OCI-LY3 (cell line): ENCODE measurements at regions not wholly inside any gene's neighbourhood (a gene's known extent, or its start where the extent isn't known, plus 50 kb on each side); places are given as distances from the start of the nearest gene placed in this dataset.

Experiments
- H2AFZ ChIP-seq: fragments of 200-600, 300-600 bp; shearing (Covaris generic); 2 replicates; pipeline ENCODE4 v1.6.0; 2014; ENCODE audit warnings: antibody characterized with exemption, low read depth, low read length
- H3K27ac ChIP-seq: fragments of 200-600, 300-600 bp; sonication (generic); 2 replicates; pipeline ENCODE4 v1.5.1; 2014; ENCODE audit warnings: mild to moderate bottlenecking, low read length, moderate library complexity, mixed read lengths
- H3K27me3 ChIP-seq: fragments of 200-600, 300-600 bp; sonication (generic); 2 replicates; pipeline ENCODE4 v1.6.1; 2014; ENCODE audit warnings: low read depth, low read length, mixed read lengths
- H3K36me3 ChIP-seq: fragments of 200-600, 300-600 bp; sonication (generic); replicated peaks from 2 replicates; pipeline ENCODE3; 2014; ENCODE audit warnings: low read depth, low read length, mixed read lengths
- H3K4me1 ChIP-seq: fragments of 300-600, 200-600 bp; sonication (generic); 2 replicates; pipeline ENCODE4 v1.6.1; 2014; ENCODE audit warnings: low read length, mixed read lengths
- H3K4me2 ChIP-seq: fragments of 200-600, 300-600 bp; sonication (generic); 2 replicates; pipeline ENCODE4 v1.6.1; 2014; ENCODE audit warnings: low read length, mixed read lengths
- H3K4me3 ChIP-seq: fragments of 300-600, 200-600 bp; sonication (generic); 2 replicates; pipeline ENCODE4 v1.5.1; 2014; ENCODE audit warnings: antibody characterized with exemption, mild to moderate bottlenecking, low read length, moderate library complexity
- H3K79me2 ChIP-seq: fragments of 300-600, 200-600 bp; shearing (Covaris generic); 2 replicates; pipeline ENCODE4 v1.6.1; 2014; ENCODE audit warnings: mild to moderate bottlenecking, low read length, mixed read lengths
- H3K9ac ChIP-seq: fragments of 300-600, 200-600 bp; shearing (Covaris generic); 2 replicates; pipeline ENCODE4 v1.6.0; 2014; ENCODE audit warnings: mild to moderate bottlenecking, low read length, moderate library complexity
- H3K9me3 ChIP-seq: fragments of 200-600, 300-600 bp; shearing (Covaris generic); 2 replicates; pipeline ENCODE4 v1.6.1; 2014; ENCODE audit warnings: low read length, mixed read lengths; ENCODE audit not compliant: insufficient read depth
- H4K20me1 ChIP-seq: fragments of 200-600, 300-600 bp; sonication (generic); 2 replicates; pipeline ENCODE4 v1.6.1; 2016; ENCODE audit warnings: low read length, mixed read lengths; ENCODE audit not compliant: insufficient read depth
- EZH2phosphoT487 ChIP-seq: fragments of 200-600 bp; shearing (Covaris generic); IDR thresholded peaks from 2 replicates; pipeline ENCODE4 v1.6.1; 2018; ENCODE audit warnings: antibody characterized with exemption, mixed run types, low read depth
- TF ChIP-seq, protein P1 (sequence below): fragments of 200-600, 300-600 bp; sonication (generic); IDR thresholded peaks from 2 replicates; pipeline ENCODE4 v1.5.1; 2014; ENCODE audit warnings: antibody characterized with exemption, low read length, low read depth

DNA sequence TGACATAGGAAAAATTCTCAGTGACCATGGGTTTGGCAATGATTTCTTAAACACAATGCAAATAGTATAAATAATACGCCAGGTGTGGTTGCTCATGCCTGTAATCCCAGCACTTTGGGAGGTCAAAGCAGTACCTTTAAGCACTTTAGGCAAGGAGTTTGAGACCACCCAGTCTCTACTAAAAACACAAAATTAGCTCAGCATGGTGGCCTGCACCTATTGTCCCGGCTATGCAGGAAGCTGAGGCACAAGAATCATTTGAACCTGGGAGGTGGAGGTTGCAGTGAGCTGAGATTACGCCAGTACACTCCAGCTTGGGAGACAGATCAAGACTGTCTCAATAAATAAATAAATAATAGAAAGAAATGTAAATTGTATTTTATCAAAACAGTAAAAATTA is 356.5 kb upstream of the SLITRK6 start:
- TF ChIP-seq, protein P1, sequence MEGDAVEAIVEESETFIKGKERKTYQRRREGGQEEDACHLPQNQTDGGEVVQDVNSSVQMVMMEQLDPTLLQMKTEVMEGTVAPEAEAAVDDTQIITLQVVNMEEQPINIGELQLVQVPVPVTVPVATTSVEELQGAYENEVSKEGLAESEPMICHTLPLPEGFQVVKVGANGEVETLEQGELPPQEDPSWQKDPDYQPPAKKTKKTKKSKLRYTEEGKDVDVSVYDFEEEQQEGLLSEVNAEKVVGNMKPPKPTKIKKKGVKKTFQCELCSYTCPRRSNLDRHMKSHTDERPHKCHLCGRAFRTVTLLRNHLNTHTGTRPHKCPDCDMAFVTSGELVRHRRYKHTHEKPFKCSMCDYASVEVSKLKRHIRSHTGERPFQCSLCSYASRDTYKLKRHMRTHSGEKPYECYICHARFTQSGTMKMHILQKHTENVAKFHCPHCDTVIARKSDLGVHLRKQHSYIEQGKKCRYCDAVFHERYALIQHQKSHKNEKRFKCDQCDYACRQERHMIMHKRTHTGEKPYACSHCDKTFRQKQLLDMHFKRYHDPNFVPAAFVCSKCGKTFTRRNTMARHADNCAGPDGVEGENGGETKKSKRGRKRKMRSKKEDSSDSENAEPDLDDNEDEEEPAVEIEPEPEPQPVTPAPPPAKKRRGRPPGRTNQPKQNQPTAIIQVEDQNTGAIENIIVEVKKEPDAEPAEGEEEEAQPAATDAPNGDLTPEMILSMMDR: no peak
- TF ChIP-seq EZH2phosphoT487: no peak
- Histone ChIP-seq H3K36me3 (no peaks in the 10 kb centered on the region), H2AFZ (no peak overlapping the region), H3K4me2 (no peak overlapping the region), H3K27me3 (no peaks in the 10 kb centered on the region), H4K20me1 (no peaks in the 10 kb centered on the region), H3K9me3 (no peaks in the 10 kb centered on the region), H3K79me2 (no peaks in the 10 kb centered on the region), H3K4me1 (no peaks in the 10 kb centered on the region), H3K27ac (no peak overlapping the region), H3K4me3 (no peak overlapping the region), H3K9ac (no peak overlapping the region)

- Histone ChIP-seq H3K36me3 (no peaks in the 10 kb centered on the region), H3K79me2 (no peaks in the 10 kb centered on the region), H3K9me3 (no peaks in the 10 kb centered on the region), H3K4me3 (no peak overlapping the region), H3K9ac (no peak overlapping the region), H3K4me1 (no peaks in the 10 kb centered on the region), H3K4me2 (no peak overlapping the region), H3K27ac (no peak overlapping the region), H3K27me3 (no peaks in the 10 kb centered on the region), H2AFZ (no peak overlapping the region), H4K20me1 (no peaks in the 10 kb centered on the region)
- no peak for TF ChIP-seq EZH2phosphoT487
- TF ChIP-seq, protein P1: no peak
Measured at GRCh38 chr13:86142080-86142479, 342.9 kb upstream of the SLITRK6 start.

GRCh38 chr13:86135856-86136255 is 336.6 kb upstream of the SLITRK6 start:
- no peak overlapping the region for H3K9ac ChIP-seq
- no peaks in the 10 kb centered on the region for H3K27me3 ChIP-seq
- H3K4me2 ChIP-seq: no peak overlapping the region
- no peak overlapping the region for H3K4me3 ChIP-seq
- no peaks in the 10 kb centered on the region for H3K36me3 ChIP-seq
- H4K20me1 ChIP-seq: no peaks in the 10 kb centered on the region
- no peaks in the 10 kb centered on the region for H3K79me2 ChIP-seq
- TF ChIP-seq, protein P1: no peak
- no peak for TF ChIP-seq EZH2phosphoT487
- H3K27ac ChIP-seq: no peak overlapping the region
- no peaks in the 10 kb centered on the region for H3K9me3 ChIP-seq
- H2AFZ ChIP-seq: no peak overlapping the region
- no peaks in the 10 kb centered on the region for H3K4me1 ChIP-seq

DNA sequence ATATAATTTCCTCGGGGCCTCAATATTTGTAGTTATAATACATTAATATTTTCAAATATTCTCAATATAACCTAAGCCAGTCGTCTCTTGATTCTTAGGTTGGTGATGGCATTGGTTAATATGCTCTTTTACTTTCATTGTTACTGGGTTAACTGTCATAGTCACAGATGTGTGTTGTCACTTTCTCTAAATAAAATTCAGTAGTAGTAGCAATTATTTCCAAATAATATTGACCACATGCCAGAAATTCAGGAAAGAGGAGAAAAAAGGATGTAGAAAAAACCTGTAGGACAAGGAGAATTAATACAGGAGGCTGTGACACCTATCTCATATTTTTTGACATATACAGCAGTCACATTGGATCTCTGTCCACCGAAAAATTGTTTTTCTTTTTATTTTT is 322.7 kb upstream of the SLITRK6 start:
- H3K27me3 ChIP-seq: no peaks in the 10 kb centered on the region
- H3K36me3 ChIP-seq: no peaks in the 10 kb centered on the region
- H2AFZ ChIP-seq: no peak overlapping the region
- TF ChIP-seq, protein P1: no peak
- no peaks in the 10 kb centered on the region for H4K20me1 ChIP-seq
- no peak overlapping the region for H3K9ac ChIP-seq
- no peak overlapping the region for H3K27ac ChIP-seq
- no peaks in the 10 kb centered on the region for H3K4me1 ChIP-seq
- no peaks in the 10 kb centered on the region for H3K9me3 ChIP-seq
- H3K4me2 ChIP-seq: no peak overlapping the region
- H3K4me3 ChIP-seq: no peak overlapping the region
- H3K79me2 ChIP-seq: no peaks in the 10 kb centered on the region
